ENCODE measurements at regions not wholly inside any gene's neighbourhood (a gene's known extent, or its start where the extent isn't known, plus 50 kb on each side); places are given as distances from the start of the nearest gene placed in this dataset.

DNA sequence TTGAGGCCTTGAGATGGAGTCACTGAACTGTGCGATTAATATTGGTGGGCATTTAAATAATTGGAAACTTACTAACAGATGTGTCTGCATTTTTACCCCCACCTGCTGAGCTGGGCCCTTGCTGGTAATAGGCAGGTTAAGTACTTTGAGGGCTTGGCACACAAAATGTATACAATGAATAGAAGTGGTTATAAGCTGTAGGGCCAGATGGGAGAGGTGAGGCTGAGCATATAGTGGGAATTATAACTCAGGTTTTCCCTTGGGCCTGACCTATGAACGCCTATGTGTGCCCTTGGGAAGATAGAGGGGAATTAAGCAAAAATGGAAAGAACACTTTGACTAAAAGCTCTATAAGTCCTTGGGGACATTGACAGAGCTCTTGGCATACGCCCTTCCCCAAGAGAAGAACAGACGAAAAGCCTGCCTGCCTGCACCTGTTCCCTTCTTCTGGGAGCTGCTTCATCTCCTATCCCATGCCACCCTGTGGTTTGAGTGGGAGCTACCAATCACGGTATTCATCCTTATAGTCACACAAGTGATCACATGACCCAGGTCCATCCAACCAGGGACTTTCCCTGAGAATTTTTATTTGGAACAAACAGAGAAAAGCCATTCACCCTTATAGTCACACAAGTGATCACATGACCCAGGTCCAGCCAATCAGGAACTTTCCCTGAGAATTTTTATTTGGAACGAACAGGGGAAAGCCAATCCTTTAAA lies 260.7 kb upstream of the CSF3R start:
- no peak for DNase-seq (ENCODE audit: low read depth in 1 of 2, low spot score in 1 of 2)

- no peak for DNase-seq (ENCODE audit: low read depth in 1 of 2, low spot score in 1 of 2)
Observed at GRCh38 chr1:36741066-36741465, 258.4 kb upstream of the CSF3R start.

DNA sequence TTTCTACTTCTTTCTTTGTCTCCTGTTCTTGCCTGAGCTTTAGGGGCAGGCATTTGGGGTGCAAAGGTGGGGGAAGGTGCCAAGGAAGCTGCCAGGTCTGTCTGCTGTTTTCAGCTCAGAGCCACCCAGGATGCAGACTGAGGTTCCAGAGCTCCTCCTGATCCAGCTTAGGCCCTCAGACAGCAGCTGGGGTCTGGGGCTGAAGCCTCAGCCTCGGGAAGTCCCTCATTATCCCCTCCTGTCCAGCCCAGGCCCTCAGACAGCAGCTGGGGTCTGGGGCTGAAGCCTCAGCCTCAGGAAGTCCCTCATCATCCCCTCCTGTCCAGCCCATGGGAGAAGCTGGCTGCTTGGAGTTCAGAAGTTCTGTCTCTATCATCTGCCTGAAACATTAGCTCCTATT lies 257.7 kb upstream of the CSF3R start:
- no peak for DNase-seq (ENCODE audit: low read depth in 1 of 2, low spot score in 1 of 2)

DNA sequence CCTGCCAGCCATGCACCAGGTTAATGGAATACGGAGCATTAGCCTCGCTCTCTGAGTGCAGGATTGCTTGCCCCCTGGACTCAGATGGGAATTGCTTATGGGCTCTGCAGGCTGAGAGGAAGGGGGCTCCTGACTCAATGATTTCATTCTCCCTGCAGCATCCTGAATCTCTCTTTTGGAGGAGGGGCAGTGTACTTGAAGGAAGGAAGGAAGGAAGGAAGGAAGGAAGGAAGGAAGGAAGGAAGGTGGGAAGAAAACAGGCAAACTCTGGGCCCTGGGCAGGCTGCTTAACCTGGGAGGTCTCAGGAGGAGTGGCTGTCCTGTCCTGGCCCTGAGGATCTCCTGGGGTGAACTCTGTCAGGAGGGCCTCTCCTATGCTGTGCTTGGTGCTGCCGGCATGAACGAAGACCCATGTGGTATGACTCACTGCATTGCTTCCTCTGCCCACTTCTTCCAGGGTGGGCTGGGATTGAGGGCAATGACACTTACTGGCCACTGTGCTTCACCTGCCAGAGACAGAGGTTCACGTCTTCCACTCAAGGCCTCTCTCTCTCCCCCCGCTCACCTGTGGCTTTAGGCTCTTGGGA lies 257.1 kb upstream of the CSF3R start:
- DNase-seq (ENCODE audit: low read depth in 1 of 2, low spot score in 1 of 2), result no peak

GRCh38 chr1:36738245-36738644 lies 255.5 kb upstream of the CSF3R start:
- DNase-seq (ENCODE audit: low read depth in 1 of 2, low spot score in 1 of 2), result no peak

GRCh38 chr1:36737767-36738166 lies 255.1 kb upstream of the CSF3R start:
- no peak for DNase-seq (ENCODE audit: low read depth in 1 of 2, low spot score in 1 of 2)

- DNase-seq (ENCODE audit: low read depth in 1 of 2, low spot score in 1 of 2), result no peak
Observed at GRCh38 chr1:36737038-36737555, 254.4 kb upstream of the CSF3R start.

- DNase-seq (ENCODE audit: low read depth in 1 of 2, low spot score in 1 of 2), result no peak
Observed at GRCh38 chr1:36735939-36736730, 253.4 kb upstream of the CSF3R start.

DNA sequence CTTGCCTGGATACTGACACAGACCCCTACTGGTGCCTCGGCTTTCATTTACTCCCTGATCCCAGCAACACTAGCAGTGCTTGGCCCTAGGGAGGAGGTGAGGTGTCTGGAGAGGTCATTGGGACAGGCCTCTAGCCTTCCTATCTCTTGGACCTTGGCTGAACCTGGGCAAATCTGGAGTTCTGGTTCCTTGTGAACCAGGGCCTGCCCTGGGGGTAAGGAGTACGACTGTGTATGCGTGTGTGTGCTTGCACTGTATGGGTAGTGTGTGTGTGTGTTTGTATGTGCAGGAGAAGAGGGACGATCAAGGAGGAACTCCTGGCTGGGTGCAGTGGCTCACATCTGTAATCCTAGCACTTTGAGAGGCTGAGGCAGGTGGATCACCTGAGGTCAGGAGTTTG lies 252.7 kb upstream of the CSF3R start:
- DNase-seq (ENCODE audit: low read depth in 1 of 2, low spot score in 1 of 2), result no peak

- no peak for DNase-seq (ENCODE audit: low read depth in 1 of 2, low spot score in 1 of 2)
Observed at GRCh38 chr1:36734356-36734755, 251.6 kb upstream of the CSF3R start.

- DNase-seq (ENCODE audit: low read depth in 1 of 2, low spot score in 1 of 2), result no peak
Observed at GRCh38 chr1:36733748-36734147, 251.0 kb upstream of the CSF3R start.

GRCh38 chr1:36732015-36732356 lies 249.3 kb upstream of the CSF3R start:
- no peak for DNase-seq (ENCODE audit: low read depth in 1 of 2, low spot score in 1 of 2)

- DNase-seq (ENCODE audit: low read depth in 1 of 2, low spot score in 1 of 2), result no peak
Observed at GRCh38 chr1:36731226-36732014, 248.7 kb upstream of the CSF3R start.

GRCh38 chr1:36730599-36730998 lies 247.9 kb upstream of the CSF3R start:
- no peak for DNase-seq (ENCODE audit: low read depth in 1 of 2, low spot score in 1 of 2)

DNA sequence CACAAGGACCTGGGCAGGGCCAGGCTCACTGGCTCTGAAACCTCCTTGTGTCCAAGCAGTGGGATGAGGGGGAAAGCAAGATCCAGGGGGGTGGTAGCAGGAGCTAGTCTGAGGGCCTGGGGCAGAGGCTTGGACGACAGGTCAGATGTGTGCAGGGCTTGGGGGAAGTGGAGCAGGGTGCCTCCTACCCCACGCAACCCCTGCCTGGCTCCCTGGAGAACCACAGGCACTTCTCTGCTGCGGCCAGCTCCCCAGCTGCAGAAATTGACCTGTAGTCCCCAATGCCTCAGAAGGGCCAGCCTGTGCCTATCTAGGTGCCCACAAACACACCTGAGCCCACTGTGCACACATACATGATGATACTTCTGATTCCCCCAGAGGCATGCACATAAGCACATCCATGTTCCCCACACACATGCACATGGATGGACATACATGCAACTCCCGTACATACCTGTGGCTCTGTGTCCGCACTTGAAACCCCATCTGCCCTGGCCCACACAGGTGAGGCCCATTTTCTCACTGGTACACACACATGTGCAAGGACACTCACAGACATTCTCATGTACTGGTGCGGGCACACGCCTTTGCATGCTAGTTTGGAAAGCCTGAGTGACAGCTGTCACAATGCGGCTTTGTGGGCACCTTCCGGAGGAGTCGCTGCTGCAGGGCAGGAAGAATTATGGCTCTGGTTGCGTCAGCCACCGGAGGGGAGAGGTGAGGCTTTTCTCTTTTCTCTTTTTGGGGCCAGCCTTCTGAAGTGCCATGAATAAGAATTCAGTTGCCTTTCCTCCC lies 247.2 kb upstream of the CSF3R start:
- DNase-seq (ENCODE audit: low read depth in 1 of 2, low spot score in 1 of 2), result no peak

- DNase-seq (ENCODE audit: low read depth in 1 of 2, low spot score in 1 of 2), result no peak
Observed at GRCh38 chr1:36729289-36729688, 246.6 kb upstream of the CSF3R start.

DNA sequence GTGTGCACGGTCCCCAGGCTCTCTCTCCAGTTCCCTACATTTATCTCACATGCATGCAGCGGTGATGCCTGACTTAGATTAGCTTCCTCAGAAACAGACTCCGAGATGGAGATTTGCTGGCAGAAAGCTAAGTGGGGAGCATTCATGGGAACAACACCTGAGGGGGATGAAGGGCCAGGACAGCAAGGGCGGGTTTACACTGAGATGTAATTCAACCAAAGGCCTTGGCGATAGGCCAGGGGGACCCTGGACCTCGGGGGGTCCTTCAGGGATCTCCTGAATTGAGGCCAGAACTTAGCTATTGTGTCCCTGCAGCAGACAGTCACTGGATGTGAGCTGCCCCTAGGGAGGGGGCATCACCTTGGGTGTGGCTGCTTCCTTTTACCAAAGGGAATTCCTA lies 246.1 kb upstream of the CSF3R start:
- no peak for DNase-seq (ENCODE audit: low read depth in 1 of 2, low spot score in 1 of 2)

DNA sequence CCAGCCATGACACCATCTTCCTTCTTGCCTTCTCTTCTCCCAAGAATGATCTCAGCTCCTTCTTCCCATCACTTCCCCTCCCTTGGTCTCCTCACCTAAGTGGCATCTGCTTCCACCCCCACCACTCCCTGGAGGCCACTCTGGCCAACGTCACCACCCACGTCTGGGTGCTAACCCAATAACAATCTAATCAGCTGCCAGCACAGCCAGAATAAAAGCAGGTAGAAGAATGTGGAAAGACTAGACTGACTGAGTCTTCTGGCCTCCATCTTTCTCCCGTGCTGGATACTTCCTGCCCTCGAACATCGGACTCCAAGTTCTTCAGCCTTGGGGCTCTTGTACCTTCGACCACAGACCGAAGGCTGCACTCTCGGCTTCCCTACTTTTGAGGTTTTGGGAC lies 245.3 kb upstream of the CSF3R start:
- DNase-seq (ENCODE audit: low read depth in 1 of 2, low spot score in 1 of 2), result no peak

DNA sequence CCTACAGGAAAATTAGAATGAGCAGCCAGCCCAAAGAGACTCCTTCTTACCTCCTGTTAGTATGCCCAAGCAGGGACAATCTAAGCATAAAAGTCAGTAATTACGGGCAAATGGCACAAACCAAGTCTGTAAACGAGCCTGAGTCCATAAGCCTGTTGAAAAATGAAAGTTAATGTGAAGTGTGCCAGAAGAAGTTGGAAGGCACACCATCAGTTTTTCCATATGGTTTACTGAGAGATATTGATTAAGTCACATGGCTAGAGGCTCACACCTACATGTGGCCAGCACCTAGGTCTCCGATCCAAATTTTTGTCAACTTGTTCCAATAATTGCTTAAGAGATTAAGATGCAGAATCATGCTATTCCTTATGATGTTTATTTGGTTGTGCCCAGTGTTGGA lies 242.4 kb upstream of the CSF3R start:
- no peak for DNase-seq (ENCODE audit: low read depth in 1 of 2, low spot score in 1 of 2)

- no peak for DNase-seq (ENCODE audit: low read depth in 1 of 2, low spot score in 1 of 2)
Observed at GRCh38 chr1:36723813-36724212, 241.1 kb upstream of the CSF3R start.

DNA sequence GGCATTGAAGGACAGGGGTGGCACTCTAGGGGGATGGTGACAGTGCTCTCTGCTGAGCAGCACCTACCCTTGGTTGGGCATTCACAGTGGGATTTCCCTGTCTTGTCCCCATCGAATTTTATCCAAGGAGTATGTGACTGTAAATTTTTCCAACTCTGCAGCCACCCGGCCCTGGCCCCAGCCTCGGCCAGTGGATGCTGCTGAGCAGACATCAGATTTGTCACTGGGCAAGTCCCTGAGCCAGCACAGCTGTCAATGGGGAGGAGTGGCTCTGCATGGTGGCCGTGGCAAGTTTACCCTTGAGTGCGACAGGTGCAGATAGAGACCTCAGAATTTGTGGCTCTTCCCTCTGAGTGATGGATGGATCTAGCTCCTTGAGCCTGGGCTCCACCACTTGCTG lies 240.2 kb upstream of the CSF3R start:
- no peak for DNase-seq (ENCODE audit: low read depth in 1 of 2, low spot score in 1 of 2)

Measured in activated T-helper 1 cell treated with anti-CD3 and anti-CD28 coated beads, Interleukin-2, amount 50 U/mL, for 16 hours (primary cell).